GM12875 (cell line): ENCODE measurements at regions not wholly inside any gene's neighbourhood (a gene's known extent, or its start where the extent isn't known, plus 50 kb on each side); places are given as distances from the start of the nearest gene placed in this dataset.

Source experiments
- H3K4me3 ChIP-seq: one replicate; pipeline ENCODE4 v1.5.1; 2011; ENCODE audit warnings: low read depth, low read length, control low read depth
- CTCF ChIP-seq: IDR thresholded peaks from 2 replicates; pipeline ENCODE4 v1.5.1; 2011; ENCODE audit warnings: low read depth, mild to moderate bottlenecking, control low read depth, inconsistent platforms, low read length, moderate library complexity, borderline replicate concordance; ENCODE audit not compliant: insufficient read depth

- no peak for TF ChIP-seq CTCF
- H3K4me3 ChIP-seq = no peak overlapping the region
Observed at GRCh38 chr1:104291156-104291555, 541.5 kb downstream of the AMY1C start.

GRCh38 chr1:104294259-104294658 is 544.6 kb downstream of the AMY1C start:
- no peak overlapping the region for H3K4me3 ChIP-seq
- no peak for TF ChIP-seq CTCF

- no peak for TF ChIP-seq CTCF
- H3K4me3 ChIP-seq = no peak overlapping the region
Observed at GRCh38 chr1:104295511-104295910, 545.8 kb downstream of the AMY1C start.

- no peak overlapping the region for H3K4me3 ChIP-seq
- TF ChIP-seq CTCF = no peak
Observed at GRCh38 chr1:104309673-104310072, 560.0 kb downstream of the AMY1C start.

GRCh38 chr1:104315823-104316222 is 566.1 kb downstream of the AMY1C start:
- H3K4me3 ChIP-seq = no peak overlapping the region
- no peak for TF ChIP-seq CTCF

GRCh38 chr1:104322131-104322530 is 572.4 kb downstream of the AMY1C start:
- H3K4me3 ChIP-seq = no peak overlapping the region
- TF ChIP-seq CTCF = no peak

GRCh38 chr1:104329278-104329677 is 579.6 kb downstream of the AMY1C start:
- TF ChIP-seq CTCF = no peak
- H3K4me3 ChIP-seq = no peak overlapping the region
